Trophoblast cell (in vitro differentiated cells and primary cell): ENCODE measurements at regions not wholly inside any gene's neighbourhood (a gene's known extent, or its start where the extent isn't known, plus 50 kb on each side); places are given as distances from the start of the nearest gene placed in this dataset.

Experiments used
- DNase-seq, 2 donors: peaks; one replicate each; pipeline ENCODE4 v3.0.0-alpha.2; 2016
- H2AFZ ChIP-seq: 2 replicates; pipeline ENCODE4 v1.6.1; 2013; ENCODE audit warnings: low read length, moderate library complexity, mild to moderate bottlenecking; ENCODE audit not compliant: insufficient read depth, poor library complexity
- H2AK5ac ChIP-seq: 2 replicates; pipeline ENCODE4 v1.6.1; 2013; ENCODE audit warnings: mild to moderate bottlenecking, low read length
- H2BK120ac ChIP-seq: 2 replicates; pipeline ENCODE4 v1.6.1; 2013; ENCODE audit warnings: low read length, mild to moderate bottlenecking, moderate library complexity; ENCODE audit not compliant: insufficient read depth, poor library complexity
- H2BK12ac ChIP-seq: 2 replicates; pipeline ENCODE4 v1.6.1; 2013; ENCODE audit warnings: mild to moderate bottlenecking, low read length, moderate library complexity
- H2BK5ac ChIP-seq: 2 replicates; pipeline ENCODE4 v1.6.1; 2013; ENCODE audit warnings: low read length, low read depth, moderate library complexity, mild to moderate bottlenecking; ENCODE audit not compliant: poor library complexity
- H3K14ac ChIP-seq: 2 replicates; pipeline ENCODE4 v1.6.1; 2013; ENCODE audit warnings: mild to moderate bottlenecking, low read length
- H3K18ac ChIP-seq: 2 replicates; pipeline ENCODE4 v1.6.1; 2013; ENCODE audit warnings: mild to moderate bottlenecking, low read length
- H3K23ac ChIP-seq: 2 replicates; pipeline ENCODE4 v1.6.1; 2013; ENCODE audit warnings: low read length
- H3K27ac ChIP-seq: 2 replicates; pipeline ENCODE4 v1.5.1; 2013; ENCODE audit warnings: low read depth, mild to moderate bottlenecking, inconsistent platforms, low read length, moderate library complexity
- H3K27me3 ChIP-seq: 2 replicates; pipeline ENCODE4 v1.6.1; 2013; ENCODE audit warnings: inconsistent platforms, mild to moderate bottlenecking, low read length, moderate library complexity; ENCODE audit not compliant: insufficient read depth
- H3K36me3 ChIP-seq, 2 experiments: 1 replicate in 1 of 2; 2 replicates in 1 of 2; pipeline ENCODE4 v1.6.1; 2013; ENCODE audit warnings: low read length in 2 of 2, mild to moderate bottlenecking in 2 of 2, moderate library complexity in 1 of 2; ENCODE audit not compliant: insufficient read depth in 2 of 2, control insufficient read depth in 1 of 2
- H3K4ac ChIP-seq: 2 replicates; pipeline ENCODE4 v1.6.1; 2013; ENCODE audit warnings: low read depth, mild to moderate bottlenecking, low read length, moderate library complexity
- H3K4me1 ChIP-seq, 2 experiments: 1 replicate in 1 of 2; 2 replicates in 1 of 2; pipeline ENCODE4 v1.6.1; 2013; ENCODE audit warnings: low read length in 2 of 2, mild to moderate bottlenecking in 2 of 2, moderate library complexity in 1 of 2; ENCODE audit not compliant: insufficient read depth in 2 of 2, control insufficient read depth in 1 of 2
- H3K4me2 ChIP-seq: 2 replicates; pipeline ENCODE4 v1.6.1; 2013; ENCODE audit warnings: inconsistent platforms, mild to moderate bottlenecking, low read length, moderate library complexity
- H3K4me3 ChIP-seq: 2 replicates; pipeline ENCODE4 v1.5.1; 2013; ENCODE audit warnings: mild to moderate bottlenecking, low read depth, low read length, inconsistent platforms
- H3K79me1 ChIP-seq: one replicate; pipeline ENCODE4 v1.6.1; 2013; ENCODE audit warnings: low read length
- H3K79me2 ChIP-seq: 2 replicates; pipeline ENCODE4 v1.6.1; 2013; ENCODE audit warnings: low read length, mild to moderate bottlenecking; ENCODE audit not compliant: control insufficient read depth, insufficient read depth, poor library complexity
- H3K9ac ChIP-seq: 2 replicates; pipeline ENCODE4 v1.6.1; 2013; ENCODE audit warnings: mild to moderate bottlenecking, low read length
- H3K9me3 ChIP-seq: 2 replicates; pipeline ENCODE4 v1.6.1; 2013; ENCODE audit warnings: low read depth, mild to moderate bottlenecking, control low read depth, inconsistent platforms, low read length; ENCODE audit not compliant: insufficient read depth
- H4K12ac ChIP-seq: 2 replicates; pipeline ENCODE4 v1.6.1; 2013; ENCODE audit warnings: low read depth, mild to moderate bottlenecking, low read length, moderate library complexity
- H4K8ac ChIP-seq: 2 replicates; pipeline ENCODE4 v1.6.1; 2013; ENCODE audit warnings: low read depth, mild to moderate bottlenecking, low read length, moderate library complexity
- H4K91ac ChIP-seq: one replicate; pipeline ENCODE4 v1.6.1; 2013; ENCODE audit warnings: low read depth, mild to moderate bottlenecking, low read length, moderate library complexity
- WGBS: extraction: QIAGEN DNeasy Blood & Tissue Kit; methylation state at CpG from one replicate; pipeline ENCODE4 v1.1.7; 2013; ENCODE audit warnings: missing lambda C conversion rate; ENCODE audit not compliant: insufficient read length, insufficient coverage; ENCODE audit errors: extremely low coverage; 5-methylcytosine and 5-hydroxymethylcytosine counted together

DNA sequence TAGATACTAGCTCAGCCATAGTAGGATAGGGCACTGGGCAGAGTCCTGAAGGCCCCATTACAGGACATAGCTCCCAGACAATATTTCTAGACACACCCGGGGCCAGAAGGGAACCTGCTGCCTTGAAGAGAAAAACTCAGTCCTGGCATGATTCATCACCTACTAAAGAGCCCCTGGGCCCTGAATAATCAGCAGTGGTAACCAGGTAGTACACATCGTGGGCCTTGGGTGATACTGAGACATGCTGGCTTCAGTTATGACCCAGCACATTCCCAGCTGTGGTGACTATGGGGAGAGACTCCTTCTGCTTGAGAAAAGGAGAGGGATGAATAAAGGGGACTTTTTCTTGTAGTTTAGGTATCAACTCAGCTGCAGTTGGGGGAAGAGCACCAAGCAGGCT, 104.3 kb upstream of the STK26 start:
- no peak overlapping the region for H3K4me3 ChIP-seq
- no peak overlapping the region for H2BK120ac ChIP-seq
- no peak overlapping the region for H4K8ac ChIP-seq
- no peaks in the 10 kb centered on the region for H3K79me1 ChIP-seq
- no peaks in the 10 kb centered on the region for H3K36me3 ChIP-seq
- no peak overlapping the region for H3K4ac ChIP-seq
- no peak overlapping the region for H3K23ac ChIP-seq
- DNase-seq = peak; percentile 56 to 64
- H3K27me3 ChIP-seq = no peaks in the 10 kb centered on the region
- no peak overlapping the region for H2BK5ac ChIP-seq
- no peak overlapping the region for H3K14ac ChIP-seq
- WGBS = no CpG with 5 or more reads among the region's 2 CpGs
- no peaks in the 10 kb centered on the region for H3K9me3 ChIP-seq
- H2BK12ac ChIP-seq = no peak overlapping the region
- H4K91ac ChIP-seq = no peak overlapping the region
- no peak overlapping the region for H3K9ac ChIP-seq
- peaks cover 0 to 2% of the 10 kb centered on the region in 2 experiments for H3K4me1 ChIP-seq
- H3K4me2 ChIP-seq = no peak overlapping the region
- no peak overlapping the region for H2AFZ ChIP-seq
- no peaks in the 10 kb centered on the region for H3K79me2 ChIP-seq
- no peak overlapping the region for H4K12ac ChIP-seq
- no peak overlapping the region for H3K27ac ChIP-seq
- no peak overlapping the region for H3K18ac ChIP-seq
- H2AK5ac ChIP-seq = no peak overlapping the region

DNA sequence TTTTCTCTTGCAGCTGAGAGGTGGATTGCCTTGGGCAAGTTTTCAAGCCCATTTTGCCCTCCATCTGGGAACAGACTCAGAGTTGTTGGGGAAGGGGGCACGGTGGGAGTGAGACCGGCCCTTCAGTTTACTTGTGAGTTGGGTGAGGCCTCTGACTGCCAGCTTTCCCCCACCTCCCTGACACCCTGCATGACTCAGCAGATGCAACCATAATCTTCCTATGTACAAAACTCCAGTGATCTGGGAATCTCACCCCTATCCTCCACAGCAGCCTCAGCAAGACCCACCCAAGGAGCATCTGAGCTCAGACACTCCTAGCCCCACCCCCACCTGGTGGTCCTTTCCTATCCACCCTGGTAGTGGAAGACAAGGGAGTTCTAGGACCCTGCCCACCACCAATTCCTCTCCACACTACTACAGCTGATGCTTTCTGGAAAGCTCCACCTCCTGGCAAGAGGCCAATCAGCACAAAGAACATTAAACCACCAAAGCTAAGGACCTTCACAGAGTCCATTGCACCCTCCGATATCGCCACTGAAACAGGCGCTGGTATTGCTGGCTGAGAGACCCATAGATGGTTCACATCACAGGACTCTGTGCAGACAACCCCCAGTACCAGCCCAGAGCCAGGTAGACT, 99.4 kb upstream of the STK26 start:
- Histone ChIP-seq H2AK5ac (no peak overlapping the region), H2BK120ac (no peak overlapping the region), H3K27me3 (no peaks in the 10 kb centered on the region), H3K4ac (no peak overlapping the region), H3K4me3 (no peak overlapping the region), H2AFZ (no peak overlapping the region), H3K23ac (no peak overlapping the region), H4K8ac (no peak overlapping the region), H4K91ac (no peak overlapping the region), H3K14ac (no peak overlapping the region), H3K79me1 (no peaks in the 10 kb centered on the region), H3K18ac (no peak overlapping the region), H3K4me1 (no peaks in the 10 kb centered on the region), H3K9ac (no peak overlapping the region), H2BK5ac (no peak overlapping the region), H4K12ac (no peak overlapping the region), H3K27ac (no peak overlapping the region), H2BK12ac (no peak overlapping the region), H3K4me2 (no peak overlapping the region), H3K9me3 (no peaks in the 10 kb centered on the region), H3K36me3 (no peaks in the 10 kb centered on the region), H3K79me2 (no peaks in the 10 kb centered on the region)
- no CpG with 5 or more reads among the region's 5 CpGs for WGBS
- no peak for DNase-seq

DNA sequence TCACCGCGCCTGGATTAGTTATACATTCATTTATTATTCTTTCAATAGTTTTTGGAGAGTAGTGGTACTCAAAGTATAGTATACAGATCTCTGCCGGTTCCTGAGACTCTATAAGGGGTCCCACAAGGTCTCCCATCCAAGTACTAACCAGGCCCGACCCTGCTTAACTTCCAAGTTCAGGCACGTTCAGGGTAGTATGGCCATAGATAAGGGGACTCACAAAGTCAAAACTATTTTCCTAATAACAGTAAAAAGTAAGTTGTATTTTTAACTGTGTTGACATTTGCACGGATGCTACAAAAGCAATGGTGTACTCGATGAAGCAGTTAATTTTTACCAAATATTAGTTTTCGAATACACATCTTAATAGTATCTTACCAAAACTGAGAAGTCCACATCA, 84.4 kb upstream of the STK26 start:
- H4K8ac ChIP-seq = no peak overlapping the region
- no peak overlapping the region for H4K91ac ChIP-seq
- DNase-seq = no peak
- no peak overlapping the region for H2AFZ ChIP-seq
- no peak overlapping the region for H3K4me2 ChIP-seq
- no peaks in the 10 kb centered on the region for H3K36me3 ChIP-seq
- no peaks in the 10 kb centered on the region for H3K79me2 ChIP-seq
- H3K27ac ChIP-seq = no peak overlapping the region
- H3K23ac ChIP-seq = no peak overlapping the region
- H3K9ac ChIP-seq = no peak overlapping the region
- no peak overlapping the region for H3K4me3 ChIP-seq
- no peaks in the 10 kb centered on the region for H3K4me1 ChIP-seq
- no peaks in the 10 kb centered on the region for H3K9me3 ChIP-seq
- no peak overlapping the region for H3K14ac ChIP-seq
- no peak overlapping the region for H4K12ac ChIP-seq
- no CpG with 5 or more reads among the region's 8 CpGs for WGBS
- no peak overlapping the region for H2BK5ac ChIP-seq
- H2BK12ac ChIP-seq = no peak overlapping the region
- H3K4ac ChIP-seq = no peak overlapping the region
- no peak overlapping the region for H2BK120ac ChIP-seq
- H3K79me1 ChIP-seq = no peaks in the 10 kb centered on the region
- H2AK5ac ChIP-seq = no peak overlapping the region
- no peak overlapping the region for H3K18ac ChIP-seq
- H3K27me3 ChIP-seq = no peaks in the 10 kb centered on the region

DNA sequence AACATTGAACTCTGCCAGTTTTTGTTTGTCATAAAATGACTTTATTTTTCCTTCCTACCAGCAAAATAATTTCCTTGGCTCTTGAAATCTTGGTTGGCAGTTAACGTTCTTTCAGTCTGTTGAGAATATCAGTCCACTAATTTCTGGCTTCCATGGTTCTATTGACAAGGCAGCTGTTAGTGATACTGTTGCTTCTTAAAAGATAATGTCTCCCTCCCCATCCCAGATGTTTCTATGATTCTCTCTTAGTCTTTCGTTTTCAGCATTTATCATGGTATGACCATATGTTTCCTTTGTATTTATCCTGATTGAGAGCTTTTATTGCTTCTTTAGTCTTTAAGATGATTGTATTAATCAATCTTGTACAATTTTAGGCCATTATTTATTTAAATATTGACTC, 81.1 kb upstream of the STK26 start:
- Histone ChIP-seq H3K36me3 (no peaks in the 10 kb centered on the region), H3K14ac (no peak overlapping the region), H4K8ac (no peak overlapping the region), H3K9me3 (no peaks in the 10 kb centered on the region), H3K27ac (no peak overlapping the region), H3K4ac (no peak overlapping the region), H2BK12ac (no peak overlapping the region), H3K79me1 (no peaks in the 10 kb centered on the region), H3K4me3 (no peak overlapping the region), H3K9ac (no peak overlapping the region), H3K23ac (no peak overlapping the region), H3K4me2 (no peak overlapping the region), H2BK5ac (no peak overlapping the region), H3K79me2 (no peaks in the 10 kb centered on the region), H3K27me3 (no peaks in the 10 kb centered on the region), H4K91ac (no peak overlapping the region), H2AK5ac (no peak overlapping the region), H3K4me1 (peaks cover 0 to 1% of the 10 kb centered on the region in 2 experiments), H4K12ac (no peak overlapping the region), H2BK120ac (no peak overlapping the region), H2AFZ (no peak overlapping the region), H3K18ac (no peak overlapping the region)
- no CpG with 5 or more reads among the region's 2 CpGs for WGBS
- no peak for DNase-seq
